ENCODE measurements at regions not wholly inside any gene's neighbourhood (a gene's known extent, or its start where the extent isn't known, plus 50 kb on each side); places are given as distances from the start of the nearest gene placed in this dataset.

DNA sequence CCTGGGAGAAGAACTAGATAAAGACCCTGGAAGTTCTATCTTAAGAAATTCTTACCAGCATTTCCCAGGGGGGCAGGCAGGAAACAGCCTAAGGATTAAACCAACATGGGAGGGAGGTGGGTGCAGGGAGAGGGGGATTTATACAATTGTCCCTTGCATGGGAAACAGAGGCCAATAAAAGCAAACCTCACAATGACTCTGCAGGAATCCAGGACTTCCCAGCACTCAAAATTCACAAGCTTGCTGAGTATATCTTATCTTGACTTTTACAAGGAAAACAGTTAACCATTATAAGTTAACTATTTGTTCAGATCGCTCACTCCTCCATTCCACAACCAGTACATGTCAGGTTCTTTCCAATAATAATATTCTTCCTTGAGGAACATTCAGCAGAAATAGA, 241.3 kb downstream of the MREG start:
- DNase-seq: no peak

- no peak for DNase-seq
Measured at GRCh38 chr2:215771241-215771640, 242.1 kb downstream of the MREG start.

- no peak for DNase-seq
Measured at GRCh38 chr2:215770668-215771067, 242.7 kb downstream of the MREG start.

- no peak for DNase-seq
Measured at GRCh38 chr2:215769246-215769645, 244.1 kb downstream of the MREG start.

GRCh38 chr2:215767625-215768024, 245.7 kb downstream of the MREG start:
- no peak for DNase-seq

DNA sequence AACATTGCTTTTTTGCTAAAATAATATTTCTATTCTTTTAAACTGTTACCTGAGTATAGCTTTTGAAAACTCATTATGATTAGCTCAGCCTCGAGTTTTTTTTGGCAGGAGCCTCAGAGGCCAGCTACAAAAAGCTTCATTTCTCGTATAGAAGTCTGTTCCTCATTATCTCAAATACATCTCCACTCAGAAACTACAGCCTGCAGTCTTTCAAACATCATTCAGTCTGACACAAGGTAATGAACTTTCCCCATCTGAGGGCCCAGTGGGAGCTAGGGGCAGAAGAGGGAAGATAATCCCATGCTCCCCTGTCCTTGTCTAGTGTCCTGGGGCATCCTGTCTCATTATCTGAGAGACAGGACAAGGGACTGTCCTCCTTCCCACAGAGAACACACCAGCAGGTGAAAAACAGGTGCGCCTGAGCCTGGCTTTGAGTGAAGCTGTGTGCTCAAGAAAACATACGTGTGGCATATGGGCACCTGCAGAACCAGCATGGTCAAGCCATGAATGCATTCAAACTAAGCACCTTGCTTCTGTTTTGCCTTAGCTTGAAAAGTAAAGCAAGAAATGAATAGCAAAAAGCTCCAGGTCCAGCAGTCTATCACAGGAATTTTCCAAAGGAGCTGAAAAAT, 247.5 kb downstream of the MREG start:
- no peak for DNase-seq

GRCh38 chr2:215764441-215765048, 248.8 kb downstream of the MREG start:
- no peak for DNase-seq

GRCh38 chr2:215760557-215760956, 252.8 kb downstream of the MREG start:
- DNase-seq: no peak

DNA sequence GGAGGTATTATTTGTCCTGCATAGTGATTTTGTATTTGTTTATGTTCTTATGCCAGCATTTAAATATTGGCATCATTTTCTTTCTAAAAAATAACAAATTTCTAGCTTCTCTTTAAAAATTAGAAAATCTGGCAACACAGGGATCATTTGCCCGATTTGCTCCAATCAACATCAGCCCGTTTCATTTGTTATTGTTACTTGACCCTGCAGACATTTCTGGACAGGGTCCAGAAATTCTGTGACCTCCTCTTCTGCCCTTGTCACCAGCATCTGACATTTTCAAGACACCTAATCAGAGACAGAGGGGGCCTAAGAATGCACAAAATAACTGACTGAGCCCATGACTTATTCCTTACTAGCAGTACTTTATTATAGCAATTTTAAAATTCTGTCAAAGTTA, 253.3 kb downstream of the MREG start:
- no peak for DNase-seq

DNA sequence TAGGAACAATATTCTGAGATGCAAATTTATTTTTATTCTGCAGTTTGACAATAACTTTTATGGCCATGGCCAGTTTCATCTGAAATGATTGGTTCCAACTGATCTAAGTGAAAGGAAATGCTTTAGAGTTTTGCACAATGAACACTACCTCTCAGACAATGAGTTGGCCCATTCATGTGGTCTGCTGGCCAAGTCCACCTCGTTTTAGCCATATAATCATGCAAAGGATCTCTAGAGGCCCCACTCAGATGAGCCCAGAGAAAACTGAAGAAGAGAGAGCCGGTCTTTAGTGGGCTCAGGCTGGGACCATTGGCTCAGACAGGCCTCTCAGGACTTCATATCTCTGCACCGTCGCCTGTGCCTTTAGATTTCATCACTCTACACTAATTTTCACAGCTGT, 254.7 kb downstream of the MREG start:
- DNase-seq: no peak

DNA sequence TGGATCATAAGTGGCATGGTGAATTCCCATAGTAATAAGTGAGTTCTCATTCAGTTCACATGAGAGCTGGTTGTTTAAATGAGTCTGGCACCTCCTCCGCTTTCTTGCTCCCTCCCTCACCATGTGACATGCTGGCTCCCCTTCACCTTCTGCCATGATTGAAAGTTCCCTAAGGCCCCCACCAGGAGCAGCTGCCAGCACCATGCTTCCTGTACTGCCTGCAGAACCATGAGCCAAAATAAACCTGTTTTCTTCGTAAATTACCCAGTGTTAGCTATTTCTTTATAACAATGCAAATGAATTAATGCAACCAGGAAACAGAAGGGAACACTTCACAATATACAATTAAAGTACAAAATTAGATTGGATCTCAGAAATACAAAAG, 257.0 kb downstream of the MREG start:
- DNase-seq: no peak

- DNase-seq: no peak
Measured at GRCh38 chr2:215755641-215756345, 257.6 kb downstream of the MREG start.

DNA sequence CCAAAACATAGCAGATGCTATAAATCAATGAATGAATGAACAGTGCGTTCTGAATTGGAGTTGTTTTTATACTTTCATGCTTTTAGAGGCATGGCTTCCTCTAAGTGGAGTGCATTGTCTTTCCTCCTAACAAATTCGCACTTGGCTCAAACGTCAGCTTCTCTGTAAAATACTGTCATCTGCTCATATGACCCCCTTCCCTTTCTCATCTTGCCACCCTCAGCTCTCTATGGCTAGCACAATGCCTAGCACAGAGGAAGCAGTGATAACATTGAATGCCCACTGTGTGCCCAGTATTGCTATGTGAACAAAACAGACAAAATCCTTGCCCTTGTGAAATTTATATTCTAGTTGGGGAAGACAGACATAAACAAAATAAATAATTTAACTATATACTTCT, 258.8 kb downstream of the MREG start:
- DNase-seq: no peak

- DNase-seq: no peak
Measured at GRCh38 chr2:215753808-215754207, 259.5 kb downstream of the MREG start.

GRCh38 chr2:215752991-215753390, 260.4 kb downstream of the MREG start:
- no peak for DNase-seq

GRCh38 chr2:215752436-215752835, 260.9 kb downstream of the MREG start:
- no peak for DNase-seq

GRCh38 chr2:215751911-215752272, 261.5 kb downstream of the MREG start:
- DNase-seq: no peak

DNA sequence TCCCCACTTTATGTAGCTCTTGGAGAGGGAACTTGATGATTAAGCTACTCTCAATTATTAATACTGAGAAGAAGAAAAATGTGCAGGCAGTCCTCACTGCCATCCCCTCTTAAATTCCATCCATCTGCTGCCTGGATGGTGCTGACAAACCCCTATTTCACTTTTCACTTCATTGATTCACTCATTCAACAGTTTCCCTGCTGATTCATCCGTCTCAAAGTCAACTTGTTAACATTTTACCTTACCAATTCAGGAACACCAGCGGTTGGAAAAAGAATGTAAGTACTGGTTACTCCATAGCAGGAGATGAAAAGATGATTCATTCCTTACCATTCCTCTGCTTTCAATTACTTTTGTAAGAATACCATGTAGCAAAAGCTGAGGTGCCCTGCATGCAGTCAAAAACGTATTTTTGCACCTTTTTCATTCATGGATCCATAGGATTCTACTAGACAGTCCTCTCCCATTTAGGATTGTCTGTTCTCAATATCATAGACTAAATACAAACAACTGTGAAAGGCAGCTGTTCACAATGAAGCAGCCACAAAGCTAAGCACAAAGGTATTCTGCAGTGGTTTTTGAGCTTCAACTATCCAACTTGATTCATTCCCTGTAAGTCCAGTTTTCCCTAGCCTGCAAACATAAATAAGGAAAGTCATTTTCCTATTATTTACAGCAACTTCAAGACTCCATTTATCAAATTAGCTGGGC, 262.0 kb downstream of the MREG start:
- DNase-seq: no peak

- no peak for DNase-seq
Measured at GRCh38 chr2:215750763-215751162, 262.6 kb downstream of the MREG start.

GRCh38 chr2:215749092-215749957, 264.0 kb downstream of the MREG start:
- peak; percentile 90 for DNase-seq

- no peak for DNase-seq
Measured at GRCh38 chr2:215748446-215748845, 264.9 kb downstream of the MREG start.

Measured in muscle of arm (tissue), 1 donor.